AG04449 (cell line): ENCODE measurements at regions not wholly inside any gene's neighbourhood (a gene's known extent, or its start where the extent isn't known, plus 50 kb on each side); places are given as distances from the start of the nearest gene placed in this dataset.

Source experiments
- CTCF ChIA-PET: fragments of 350-600 bp; formaldehyde crosslinking; extraction: SDS; loops from one replicate; lab custom pipeline; 2021; ENCODE audit warnings: antibody characterized with exemption; lab: Yijun Ruan, JAX
- POLR2A ChIA-PET: fragments of 400-600, 350-600 bp; formaldehyde crosslinking; extraction: SDS; loops from one replicate; lab custom pipeline; 2020; ENCODE audit warnings: antibody characterized with exemption, inconsistent platforms; lab: Yijun Ruan, JAX
- DNase-seq: peaks from one replicate; pipeline ENCODE4 v3.0.0-alpha.2; 2010; ENCODE audit warnings: low read depth, low spot score
- H3K4me3 ChIP-seq: 2 replicates; pipeline ENCODE4 v1.5.1; 2011; ENCODE audit warnings: low read depth, mild to moderate bottlenecking, control low read depth, low read length
- CTCF ChIP-seq: IDR thresholded peaks from one replicate; pipeline ENCODE4 v1.5.1; 2011; ENCODE audit warnings: mild to moderate bottlenecking, moderate library complexity, low read length, control low read depth, inconsistent platforms; ENCODE audit not compliant: insufficient read depth; ENCODE audit errors: missing control alignments

DNA sequence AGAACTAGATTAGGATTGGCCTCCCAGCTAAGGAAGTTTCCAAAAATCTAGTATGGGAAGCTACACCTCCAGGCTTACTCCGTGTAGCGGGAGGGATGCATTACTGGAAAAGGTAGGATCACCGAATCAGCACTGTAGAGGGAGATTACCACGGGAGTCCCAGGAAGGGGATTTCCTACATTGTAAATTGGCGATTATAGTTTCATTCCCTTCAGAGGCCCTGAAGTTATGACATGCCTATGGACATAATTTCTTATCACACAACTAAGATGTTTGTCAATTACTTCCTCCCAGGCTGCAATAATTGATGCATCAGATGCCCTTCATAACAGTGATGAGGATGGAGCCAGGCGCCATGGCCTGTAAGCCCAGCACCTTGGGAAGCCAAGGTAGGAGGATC, 71.2 kb upstream of the NR4A3 start:
- POLR2A ChIA-PET: no interaction called here
- CTCF ChIA-PET: no interaction called here
- no peak for DNase-seq
- H3K4me3 ChIP-seq: no peak overlapping the region
- TF ChIP-seq CTCF: no peak

GRCh38 chr9:99752417-99753109, 69.1 kb upstream of the NR4A3 start:
- POLR2A ChIA-PET: no interaction called here
- DNase-seq: peak; percentile 50
- H3K4me3 ChIP-seq: no peak overlapping the region
- TF ChIP-seq CTCF: no peak
- CTCF ChIA-PET: no interaction called here

DNA sequence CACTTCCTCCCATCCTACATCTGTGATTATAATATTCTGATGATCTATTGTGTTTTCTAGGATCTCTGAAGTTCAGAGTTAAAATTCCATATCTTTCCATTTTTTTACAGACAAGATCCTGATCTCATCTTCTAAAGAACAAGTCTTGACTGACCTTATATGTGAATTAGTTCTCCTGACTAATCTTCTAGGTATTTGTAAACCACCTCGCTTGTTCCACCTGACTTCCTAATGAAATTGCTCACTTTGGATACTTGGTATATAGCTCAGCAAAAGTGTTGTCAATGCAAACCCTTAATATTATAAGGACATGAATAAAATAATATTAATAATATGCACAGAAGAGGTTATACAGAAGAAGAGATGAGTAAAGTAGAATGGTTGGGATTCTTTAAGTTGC, 68.2 kb upstream of the NR4A3 start:
- H3K4me3 ChIP-seq: no peak overlapping the region
- CTCF ChIA-PET: no interaction called here
- no peak for DNase-seq
- POLR2A ChIA-PET: no interaction called here
- TF ChIP-seq CTCF: no peak

DNA sequence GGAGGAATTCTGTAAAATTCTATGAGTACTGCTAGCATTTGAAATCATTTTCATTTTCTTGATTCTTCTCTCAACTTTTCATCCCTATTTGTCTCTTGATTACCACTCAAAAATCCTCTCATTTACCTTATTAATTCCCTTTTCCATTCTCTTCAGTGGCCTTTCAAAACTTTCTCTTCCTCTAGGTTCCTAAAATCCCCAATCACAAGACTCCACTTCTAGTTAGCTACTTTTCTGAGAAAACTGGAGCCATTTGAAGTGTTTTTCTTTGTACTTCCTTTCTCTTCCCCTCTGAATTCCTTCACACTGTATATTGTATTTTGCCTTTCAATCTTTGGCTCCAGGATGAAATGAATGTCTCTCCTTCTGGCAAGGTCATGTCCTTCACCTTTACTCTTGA, 61.3 kb upstream of the NR4A3 start:
- DNase-seq: no peak
- TF ChIP-seq CTCF: no peak
- POLR2A ChIA-PET: no interaction called here
- CTCF ChIA-PET: no interaction called here
- no peak overlapping the region for H3K4me3 ChIP-seq

DNA sequence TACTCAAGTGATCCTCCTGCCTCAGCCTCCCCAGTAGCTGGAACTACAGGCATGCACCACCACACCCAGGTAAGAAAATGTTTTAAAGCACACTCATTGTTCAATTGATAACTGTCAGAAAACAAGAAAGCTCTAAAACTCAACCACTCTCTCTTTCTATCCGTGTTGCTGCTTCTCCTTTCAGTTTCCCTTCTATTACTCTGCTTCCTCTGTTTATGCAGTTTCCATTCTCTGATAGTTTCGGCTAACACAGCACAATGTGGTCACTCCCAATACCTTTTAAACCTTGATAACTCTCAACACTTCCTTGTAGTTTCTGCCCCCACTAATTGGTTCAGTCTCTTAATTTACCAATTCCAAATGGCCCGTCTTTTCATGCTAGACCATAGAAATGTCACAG, 59.2 kb upstream of the NR4A3 start:
- CTCF ChIA-PET: interaction anchor here (0.6 kb wide), 1 partner anchor 110 kb away, joined by 4 read pairs; no protein-coding TSS in a partner anchor
- H3K4me3 ChIP-seq: no peak overlapping the region
- DNase-seq: no peak
- POLR2A ChIA-PET: no interaction called here
- TF ChIP-seq CTCF: no peak
